ENCODE measurements at regions not wholly inside any gene's neighbourhood (a gene's known extent, or its start where the extent isn't known, plus 50 kb on each side); places are given as distances from the start of the nearest gene placed in this dataset.

DNA sequence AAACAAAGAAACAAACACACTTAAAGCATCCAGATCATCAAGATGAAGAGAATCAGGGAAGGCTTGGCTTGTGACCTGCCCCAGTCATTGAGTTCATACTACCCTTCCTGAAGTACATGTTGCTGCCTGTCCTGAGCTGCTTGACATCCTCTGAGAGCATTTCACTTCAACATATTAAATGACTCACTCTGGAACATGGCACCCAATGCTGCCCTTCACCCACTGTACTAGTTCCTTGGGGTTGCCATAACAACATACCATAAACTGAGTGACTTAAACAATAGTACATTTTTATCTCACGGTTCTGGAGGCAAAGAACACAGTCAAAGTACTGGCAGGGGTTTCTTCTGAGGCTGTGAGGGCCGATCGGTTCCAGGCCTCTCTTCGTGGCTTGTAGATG is 371.3 kb downstream of the RNF144A start:
- TF ChIP-seq, protein P1, sequence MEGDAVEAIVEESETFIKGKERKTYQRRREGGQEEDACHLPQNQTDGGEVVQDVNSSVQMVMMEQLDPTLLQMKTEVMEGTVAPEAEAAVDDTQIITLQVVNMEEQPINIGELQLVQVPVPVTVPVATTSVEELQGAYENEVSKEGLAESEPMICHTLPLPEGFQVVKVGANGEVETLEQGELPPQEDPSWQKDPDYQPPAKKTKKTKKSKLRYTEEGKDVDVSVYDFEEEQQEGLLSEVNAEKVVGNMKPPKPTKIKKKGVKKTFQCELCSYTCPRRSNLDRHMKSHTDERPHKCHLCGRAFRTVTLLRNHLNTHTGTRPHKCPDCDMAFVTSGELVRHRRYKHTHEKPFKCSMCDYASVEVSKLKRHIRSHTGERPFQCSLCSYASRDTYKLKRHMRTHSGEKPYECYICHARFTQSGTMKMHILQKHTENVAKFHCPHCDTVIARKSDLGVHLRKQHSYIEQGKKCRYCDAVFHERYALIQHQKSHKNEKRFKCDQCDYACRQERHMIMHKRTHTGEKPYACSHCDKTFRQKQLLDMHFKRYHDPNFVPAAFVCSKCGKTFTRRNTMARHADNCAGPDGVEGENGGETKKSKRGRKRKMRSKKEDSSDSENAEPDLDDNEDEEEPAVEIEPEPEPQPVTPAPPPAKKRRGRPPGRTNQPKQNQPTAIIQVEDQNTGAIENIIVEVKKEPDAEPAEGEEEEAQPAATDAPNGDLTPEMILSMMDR (IDR thresholded peaks at IDR 0.05), result no peak
- TF ChIP-seq POLR2AphosphoS5 (IDR thresholded peaks at IDR 0.05) (no peak), EP300 (IDR thresholded peaks at IDR 0.05; ENCODE audit: low read depth) (no peak), POLR2A (IDR thresholded peaks at IDR 0.05) (no peak)
